ENCODE measurements at regions not wholly inside any gene's neighbourhood (a gene's known extent, or its start where the extent isn't known, plus 50 kb on each side); places are given as distances from the start of the nearest gene placed in this dataset.

- no peak for DNase-seq
Observed at GRCh38 chrX:30949554-30949953, 60.5 kb upstream of the TAB3 start.

GRCh38 chrX:30948626-30949025 is 59.6 kb upstream of the TAB3 start:
- DNase-seq, result no peak

- no peak for DNase-seq
Observed at GRCh38 chrX:30948051-30948450, 59.0 kb upstream of the TAB3 start.

- DNase-seq, result no peak
Observed at GRCh38 chrX:30943984-30944383, 54.9 kb upstream of the TAB3 start.

- no peak for DNase-seq
Observed at GRCh38 chrX:30941898-30942297, 52.8 kb upstream of the TAB3 start.

GRCh38 chrX:30939928-30940327 is 50.9 kb upstream of the TAB3 start:
- DNase-seq, result no peak

All from EL (cell line).